ENCODE measurements at regions not wholly inside any gene's neighbourhood (a gene's known extent, or its start where the extent isn't known, plus 50 kb on each side); places are given as distances from the start of the nearest gene placed in this dataset.

- no peak for TF ChIP-seq REST (IDR thresholded peaks at IDR 0.05; ENCODE audit: low read depth, low read length)
- TF ChIP-seq RAD51 (IDR thresholded peaks at IDR 0.05), result no peak
- no peak for TF ChIP-seq SMAD5 (IDR thresholded peaks at IDR 0.05; ENCODE audit: low read depth)
- TF ChIP-seq LARP7 (IDR thresholded peaks at IDR 0.05), result no peak
- TF ChIP-seq NR2F1 (conservative IDR thresholded peaks at IDR 0.05), result no peak
- TF ChIP-seq SP1 (IDR thresholded peaks at IDR 0.05; ENCODE audit: low read depth, low read length), result no peak
- no peak for TF ChIP-seq PAX5 (IDR thresholded peaks at IDR 0.05; ENCODE audit: borderline replicate concordance, low read depth, low read length)
These were observed 188.1 kb downstream of the MOXD1 start (continued) for GRCh38 chr6:132213191-132213590.

DNA sequence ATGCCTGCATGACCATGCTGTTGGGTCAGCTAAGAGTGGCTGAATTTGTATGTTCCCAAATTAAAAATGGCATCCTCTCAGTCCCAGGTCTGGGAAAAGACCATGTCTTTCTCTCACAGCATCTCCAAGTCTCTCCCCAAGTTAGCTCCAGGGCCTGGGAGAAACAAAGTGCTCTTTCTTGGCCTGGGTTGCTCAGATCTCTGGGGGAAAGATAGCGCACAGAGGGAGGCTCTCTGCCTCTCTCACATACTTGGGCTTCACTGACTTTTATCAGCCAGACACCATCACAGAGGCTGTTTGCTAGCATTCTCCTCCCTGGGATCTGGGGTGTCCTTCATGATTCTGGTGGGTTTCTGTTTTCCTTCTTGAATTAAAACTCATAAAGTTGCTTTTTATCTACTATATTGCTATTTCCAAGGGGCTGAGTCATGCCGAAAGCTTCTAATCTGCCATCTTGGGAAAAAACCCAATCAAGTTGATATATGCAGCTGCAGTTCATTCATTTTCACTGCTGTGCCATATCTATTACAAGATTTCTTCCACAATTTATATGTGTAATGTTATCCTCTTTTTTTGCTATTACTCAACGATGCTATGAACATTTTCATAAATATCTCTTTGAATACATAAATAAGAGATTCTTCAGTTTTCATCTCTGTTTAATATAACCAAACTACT is 190.2 kb downstream of the MOXD1 start:
- no peak overlapping the region for H3K9ac ChIP-seq (ENCODE audit: control insufficient read depth, insufficient read depth, low read length)
- no TSS peak for BruUV-seq (replicated peaks)
- H3K4me3 ChIP-seq, result no peak overlapping the region
- intact Hi-C loops (cut with micrococcal nuclease; ENCODE audit: unreplicated experiment), result no loop called here
- ATAC-seq (no peak), FAIRE-seq (no peak), DNase-seq (ENCODE audit: low read depth, low spot score) (no peak)
- H3K36me3 ChIP-seq (ENCODE audit: control insufficient read depth in 2 of 2, insufficient read depth in 2 of 2, low read length in 1 of 2), result no peaks in the 10 kb centered on the region
- WGBS (ENCODE audit: insufficient coverage, insufficient replicate concordance, low lambda C conversion rate, missing lambda C conversion rate), result 38% methylated on average over 3 of the region's 3 CpGs
- no peaks in the 10 kb centered on the region for H3K79me2 ChIP-seq (ENCODE audit: control insufficient read depth, insufficient read depth, low read length)
- H3K27ac ChIP-seq (ENCODE audit: control insufficient read depth, insufficient read depth), result no peak overlapping the region
- peaks cover 0 to 1% of the 10 kb centered on the region in 2 experiments; a peak in 2 of 4 replicates for H3K27me3 ChIP-seq (replicated peaks in 1 of 2; ENCODE audit: control insufficient read depth in 2 of 2, insufficient read depth in 2 of 2, low read length in 1 of 2)
- no peaks in the 10 kb centered on the region for H3K4me1 ChIP-seq (ENCODE audit: control insufficient read depth, insufficient read depth, low read length)
- ChIA-PET POLR2A (no interaction called here), SMC1A (ENCODE audit: uncharacterized antibody, unreplicated experiment) (no interaction called here), CTCF (interaction anchor here (1.3 kb wide), 1 partner anchor 516 kb away, joined by 3 read pairs; no protein-coding TSS in a partner anchor), RAD21 (ENCODE audit: unreplicated experiment) (no interaction called here)
- no peak overlapping the region for H3K4me2 ChIP-seq (ENCODE audit: control insufficient read depth, insufficient read depth)
- in situ Hi-C loops (cut with MboI), result loop anchor here (5.0 kb wide), 1 partner anchor 294 kb away; no protein-coding TSS in a partner anchor
- no peaks in the 10 kb centered on the region for H3K9me3 ChIP-seq (replicated peaks; ENCODE audit: control insufficient read depth, insufficient read depth, low read length)
- H2AFZ ChIP-seq (ENCODE audit: control insufficient read depth, low read depth, low read length), result no peak overlapping the region
- no peaks in the 10 kb centered on the region for H4K20me1 ChIP-seq (ENCODE audit: control insufficient read depth, insufficient read depth)
- TF ChIP-seq NR2C1 (IDR thresholded peaks at IDR 0.05) (no peak), CREB1 (IDR thresholded peaks at IDR 0.05; ENCODE audit: low read depth) (no peak), SP1 (IDR thresholded peaks at IDR 0.05; ENCODE audit: low read depth, low read length) (no peak), MXI1 (IDR thresholded peaks at IDR 0.05; ENCODE audit: low read depth, low read length) (no peak), STAT3 (IDR thresholded peaks at IDR 0.05; ENCODE audit: low read depth, low read length) (no peak), BMI1 (IDR thresholded peaks at IDR 0.05; ENCODE audit: borderline replicate concordance) (no peak), MYC (IDR thresholded peaks at IDR 0.05; ENCODE audit: insufficient read depth, insufficient read length, insufficient replicate concordance, low read length, severe bottlenecking) (no peak), PAX8 (IDR thresholded peaks at IDR 0.05) (no peak), POLR2AphosphoS2 (IDR thresholded peaks at IDR 0.05; ENCODE audit: low read depth, low read length) (no peak), POU2F2 (IDR thresholded peaks at IDR 0.05; ENCODE audit: borderline replicate concordance, low read depth, low read length) (no peak)
- TF ChIP-seq, protein P1, sequence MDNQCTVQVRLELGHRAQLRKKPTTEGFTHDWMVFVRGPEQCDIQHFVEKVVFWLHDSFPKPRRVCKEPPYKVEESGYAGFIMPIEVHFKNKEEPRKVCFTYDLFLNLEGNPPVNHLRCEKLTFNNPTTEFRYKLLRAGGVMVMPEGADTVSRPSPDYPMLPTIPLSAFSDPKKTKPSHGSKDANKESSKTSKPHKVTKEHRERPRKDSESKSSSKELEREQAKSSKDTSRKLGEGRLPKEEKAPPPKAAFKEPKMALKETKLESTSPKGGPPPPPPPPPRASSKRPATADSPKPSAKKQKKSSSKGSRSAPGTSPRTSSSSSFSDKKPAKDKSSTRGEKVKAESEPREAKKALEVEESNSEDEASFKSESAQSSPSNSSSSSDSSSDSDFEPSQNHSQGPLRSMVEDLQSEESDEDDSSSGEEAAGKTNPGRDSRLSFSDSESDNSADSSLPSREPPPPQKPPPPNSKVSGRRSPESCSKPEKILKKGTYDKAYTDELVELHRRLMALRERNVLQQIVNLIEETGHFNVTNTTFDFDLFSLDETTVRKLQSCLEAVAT (IDR thresholded peaks at IDR 0.05), result no peak
- TF ChIP-seq, protein P2, sequence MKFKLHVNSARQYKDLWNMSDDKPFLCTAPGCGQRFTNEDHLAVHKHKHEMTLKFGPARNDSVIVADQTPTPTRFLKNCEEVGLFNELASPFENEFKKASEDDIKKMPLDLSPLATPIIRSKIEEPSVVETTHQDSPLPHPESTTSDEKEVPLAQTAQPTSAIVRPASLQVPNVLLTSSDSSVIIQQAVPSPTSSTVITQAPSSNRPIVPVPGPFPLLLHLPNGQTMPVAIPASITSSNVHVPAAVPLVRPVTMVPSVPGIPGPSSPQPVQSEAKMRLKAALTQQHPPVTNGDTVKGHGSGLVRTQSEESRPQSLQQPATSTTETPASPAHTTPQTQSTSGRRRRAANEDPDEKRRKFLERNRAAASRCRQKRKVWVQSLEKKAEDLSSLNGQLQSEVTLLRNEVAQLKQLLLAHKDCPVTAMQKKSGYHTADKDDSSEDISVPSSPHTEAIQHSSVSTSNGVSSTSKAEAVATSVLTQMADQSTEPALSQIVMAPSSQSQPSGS (IDR thresholded peaks at IDR 0.05; ENCODE audit: low read length), result no peak

All from GM12878 (cell line).